ENCODE measurements at regions not wholly inside any gene's neighbourhood (a gene's known extent, or its start where the extent isn't known, plus 50 kb on each side); places are given as distances from the start of the nearest gene placed in this dataset.

DNA sequence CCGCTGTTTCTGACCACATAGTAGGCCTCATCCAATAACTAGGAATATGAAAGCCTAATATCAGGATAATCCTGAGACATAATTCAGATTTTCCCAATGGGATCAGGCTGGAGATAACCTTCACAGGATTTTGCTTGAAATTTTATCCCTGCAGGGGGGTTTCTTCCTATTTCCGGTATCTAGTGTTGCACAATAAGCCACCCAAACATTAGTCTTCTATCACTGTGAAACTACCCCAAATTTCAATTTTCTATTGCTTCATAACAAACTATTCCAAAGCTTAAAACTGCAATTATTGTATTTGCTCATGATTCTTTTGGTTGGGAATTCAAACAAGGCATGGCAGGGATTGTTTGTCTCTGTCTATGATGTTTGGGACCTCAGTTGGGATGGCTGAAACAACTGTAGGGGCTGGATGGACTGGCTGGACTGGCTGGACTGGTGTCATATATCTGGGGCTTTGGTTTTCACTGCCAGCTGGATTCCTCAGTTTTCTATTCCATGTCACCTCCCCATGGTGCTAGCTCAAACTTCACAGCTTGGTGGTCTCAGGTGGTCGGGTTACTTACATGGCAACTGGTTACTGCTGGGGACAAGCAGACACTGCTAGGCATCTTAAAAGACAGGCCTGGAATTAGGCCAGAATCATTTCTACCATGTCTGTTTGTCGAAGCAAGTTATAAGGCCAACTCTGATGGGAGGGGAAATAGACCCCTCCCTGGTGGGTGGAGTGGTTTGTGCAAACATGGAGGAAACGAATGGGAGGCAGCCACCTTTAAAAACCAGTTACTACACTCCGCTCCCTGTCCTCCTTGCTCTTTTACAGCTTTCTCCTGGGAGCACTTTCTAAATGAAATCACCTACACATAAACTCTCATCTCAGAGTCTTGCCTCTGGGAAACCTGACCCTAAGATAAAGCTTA is 88.2 kb upstream of the STT3B start:
- TF ChIP-seq, protein P1, sequence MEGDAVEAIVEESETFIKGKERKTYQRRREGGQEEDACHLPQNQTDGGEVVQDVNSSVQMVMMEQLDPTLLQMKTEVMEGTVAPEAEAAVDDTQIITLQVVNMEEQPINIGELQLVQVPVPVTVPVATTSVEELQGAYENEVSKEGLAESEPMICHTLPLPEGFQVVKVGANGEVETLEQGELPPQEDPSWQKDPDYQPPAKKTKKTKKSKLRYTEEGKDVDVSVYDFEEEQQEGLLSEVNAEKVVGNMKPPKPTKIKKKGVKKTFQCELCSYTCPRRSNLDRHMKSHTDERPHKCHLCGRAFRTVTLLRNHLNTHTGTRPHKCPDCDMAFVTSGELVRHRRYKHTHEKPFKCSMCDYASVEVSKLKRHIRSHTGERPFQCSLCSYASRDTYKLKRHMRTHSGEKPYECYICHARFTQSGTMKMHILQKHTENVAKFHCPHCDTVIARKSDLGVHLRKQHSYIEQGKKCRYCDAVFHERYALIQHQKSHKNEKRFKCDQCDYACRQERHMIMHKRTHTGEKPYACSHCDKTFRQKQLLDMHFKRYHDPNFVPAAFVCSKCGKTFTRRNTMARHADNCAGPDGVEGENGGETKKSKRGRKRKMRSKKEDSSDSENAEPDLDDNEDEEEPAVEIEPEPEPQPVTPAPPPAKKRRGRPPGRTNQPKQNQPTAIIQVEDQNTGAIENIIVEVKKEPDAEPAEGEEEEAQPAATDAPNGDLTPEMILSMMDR (IDR thresholded peaks at IDR 0.05), result no peak
- TF ChIP-seq POLR2A (IDR thresholded peaks at IDR 0.05), result no peak
